Type B pancreatic cell (in vitro differentiated cells): ENCODE measurements at regions not wholly inside any gene's neighbourhood (a gene's known extent, or its start where the extent isn't known, plus 50 kb on each side); places are given as distances from the start of the nearest gene placed in this dataset.

Experiments
- DNase-seq: peaks from one replicate; pipeline ENCODE4 v3.0.0; 2021; ENCODE audit warnings: mixed read lengths; ENCODE audit not compliant: unreplicated experiment; ENCODE audit errors: extremely low spot score
- H3K27ac Mint-ChIP-seq: 2 replicates; pipeline ENCODE4 v1.8.0; 2021; ENCODE audit warnings: mild to moderate bottlenecking, mixed read lengths
- H3K27me3 Mint-ChIP-seq: 2 replicates; pipeline ENCODE4 v1.8.0; 2021; ENCODE audit warnings: mixed read lengths
- H3K36me3 Mint-ChIP-seq: 2 replicates; pipeline ENCODE4 v1.8.0; 2021; ENCODE audit warnings: mixed read lengths
- H3K4me1 Mint-ChIP-seq: one replicate; pipeline ENCODE4 v1.8.0; 2021; ENCODE audit warnings: mixed read lengths; ENCODE audit not compliant: unreplicated experiment
- H3K4me3 Mint-ChIP-seq: 2 replicates; pipeline ENCODE4 v1.8.0; 2021; ENCODE audit warnings: mild to moderate bottlenecking, mixed read lengths
- H3K9me3 Mint-ChIP-seq: 2 replicates; pipeline ENCODE4 v1.8.0; 2021; ENCODE audit warnings: mixed read lengths
- TF ChIP-seq, protein P1 (sequence below): fragments of 200-600 bp; sonication (generic); conservative IDR thresholded peaks from 2 replicates; pipeline ENCODE4 v1.5.0; 2021; ENCODE audit warnings: antibody characterized with exemption, mild to moderate bottlenecking

DNA sequence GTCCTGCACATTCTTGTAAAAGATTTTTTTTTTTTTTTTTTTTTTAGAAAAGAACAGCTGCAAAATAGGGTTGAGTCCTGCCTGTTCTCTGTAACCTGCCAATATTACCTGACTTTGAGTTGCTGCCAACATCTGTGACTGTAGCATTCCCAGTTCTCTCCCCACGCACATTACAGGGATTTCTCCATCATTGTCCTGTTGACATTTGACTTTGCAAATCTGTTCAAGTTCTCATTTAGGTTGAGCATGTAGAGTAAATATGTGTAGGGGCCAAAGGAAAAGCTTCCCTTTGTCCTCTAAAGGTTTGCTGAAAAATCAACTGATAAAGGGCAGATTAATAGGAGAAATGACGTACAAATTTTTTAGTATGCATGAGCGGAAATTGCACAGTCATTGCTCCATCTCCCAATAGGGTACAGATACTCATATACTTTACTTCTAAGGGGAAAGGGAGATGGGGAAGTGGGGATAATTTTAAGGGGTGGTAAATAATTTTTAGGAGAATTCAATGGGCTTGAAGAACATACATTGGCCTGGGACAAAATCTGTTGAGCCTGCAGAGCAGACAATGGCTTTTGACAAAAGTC is 385.5 kb downstream of the PIK3C3 start:
- TF ChIP-seq, protein P1, sequence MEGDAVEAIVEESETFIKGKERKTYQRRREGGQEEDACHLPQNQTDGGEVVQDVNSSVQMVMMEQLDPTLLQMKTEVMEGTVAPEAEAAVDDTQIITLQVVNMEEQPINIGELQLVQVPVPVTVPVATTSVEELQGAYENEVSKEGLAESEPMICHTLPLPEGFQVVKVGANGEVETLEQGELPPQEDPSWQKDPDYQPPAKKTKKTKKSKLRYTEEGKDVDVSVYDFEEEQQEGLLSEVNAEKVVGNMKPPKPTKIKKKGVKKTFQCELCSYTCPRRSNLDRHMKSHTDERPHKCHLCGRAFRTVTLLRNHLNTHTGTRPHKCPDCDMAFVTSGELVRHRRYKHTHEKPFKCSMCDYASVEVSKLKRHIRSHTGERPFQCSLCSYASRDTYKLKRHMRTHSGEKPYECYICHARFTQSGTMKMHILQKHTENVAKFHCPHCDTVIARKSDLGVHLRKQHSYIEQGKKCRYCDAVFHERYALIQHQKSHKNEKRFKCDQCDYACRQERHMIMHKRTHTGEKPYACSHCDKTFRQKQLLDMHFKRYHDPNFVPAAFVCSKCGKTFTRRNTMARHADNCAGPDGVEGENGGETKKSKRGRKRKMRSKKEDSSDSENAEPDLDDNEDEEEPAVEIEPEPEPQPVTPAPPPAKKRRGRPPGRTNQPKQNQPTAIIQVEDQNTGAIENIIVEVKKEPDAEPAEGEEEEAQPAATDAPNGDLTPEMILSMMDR = no peak
- peaks cover 10% of the 10 kb centered on the region for H3K36me3 Mint-ChIP-seq
- peaks cover 19% of the 10 kb centered on the region for H3K4me1 Mint-ChIP-seq
- no peak overlapping the region for H3K4me3 Mint-ChIP-seq
- no peaks in the 10 kb centered on the region for H3K27me3 Mint-ChIP-seq
- peaks cover 10% of the 10 kb centered on the region for H3K9me3 Mint-ChIP-seq
- H3K27ac Mint-ChIP-seq = no peak overlapping the region
- DNase-seq = no peak

DNA sequence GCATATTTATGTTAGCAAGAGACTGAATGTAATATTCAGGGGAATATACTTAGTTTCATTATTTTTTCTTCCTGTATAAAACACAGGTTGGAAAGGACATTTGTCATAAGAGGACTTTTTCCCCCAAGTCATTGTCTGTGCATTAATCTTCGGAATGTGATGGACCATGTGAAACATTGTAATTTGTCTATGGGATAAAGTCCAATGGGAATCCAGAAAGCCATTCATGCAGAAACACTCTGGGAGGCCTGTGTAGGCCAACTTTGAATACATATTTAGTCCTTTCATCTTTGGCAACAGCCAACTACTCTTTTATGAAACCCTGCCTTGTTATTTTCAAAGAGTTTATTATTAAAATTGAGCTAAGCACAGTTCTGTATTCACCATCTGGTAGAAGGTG is 386.4 kb downstream of the PIK3C3 start:
- TF ChIP-seq, protein P1 = no peak
- DNase-seq = no peak
- Mint-ChIP-seq H3K9me3 (peaks cover 7% of the 10 kb centered on the region), H3K4me3 (no peak overlapping the region), H3K4me1 (peaks cover 19% of the 10 kb centered on the region), H3K27ac (no peak overlapping the region), H3K27me3 (no peaks in the 10 kb centered on the region), H3K36me3 (peaks cover 7% of the 10 kb centered on the region)

DNA sequence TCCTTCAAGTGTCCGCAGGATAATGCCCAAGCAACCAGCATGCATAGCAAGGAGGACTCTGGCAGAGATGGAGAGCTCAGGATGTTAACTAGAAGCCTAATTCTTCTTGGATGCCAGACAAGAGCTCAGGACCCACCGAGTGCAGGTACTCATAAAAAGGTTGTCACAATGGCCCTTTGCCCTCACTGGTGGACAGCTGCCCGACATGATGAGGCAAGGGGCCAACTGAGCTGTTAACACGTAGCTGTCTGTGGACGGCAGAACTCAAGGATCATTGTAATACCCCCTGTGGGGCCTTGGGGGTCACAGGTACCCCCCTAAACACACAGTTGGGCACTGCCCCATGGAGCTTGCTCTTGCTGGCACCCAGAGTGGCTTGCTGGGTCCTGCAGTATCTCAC is 393.7 kb downstream of the PIK3C3 start:
- Mint-ChIP-seq H3K4me1 (peaks cover 4% of the 10 kb centered on the region), H3K36me3 (no peaks in the 10 kb centered on the region), H3K9me3 (peaks cover 3% of the 10 kb centered on the region), H3K27me3 (no peaks in the 10 kb centered on the region), H3K4me3 (no peak overlapping the region), H3K27ac (no peak overlapping the region)
- TF ChIP-seq, protein P1 = no peak
- DNase-seq = no peak

DNA sequence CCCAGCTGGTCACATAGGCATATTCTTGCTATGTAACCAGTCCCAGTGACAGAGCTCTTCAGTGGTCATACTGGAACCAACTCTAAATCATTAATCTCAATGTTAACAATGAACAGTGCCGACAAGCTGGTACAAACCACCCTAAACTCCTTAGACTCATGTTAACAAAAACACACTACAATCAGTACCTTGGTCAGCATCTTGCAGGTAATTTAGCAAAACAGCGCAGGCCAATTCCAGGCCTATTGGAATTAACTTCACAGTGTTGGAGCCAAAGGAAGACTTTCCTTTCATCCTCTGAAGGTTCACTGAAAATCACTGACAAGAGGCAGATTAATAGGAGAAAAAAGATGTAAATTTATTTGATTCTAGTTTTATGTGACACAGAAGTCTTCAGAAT is 396.4 kb downstream of the PIK3C3 start:
- Mint-ChIP-seq H3K4me3 (no peak overlapping the region), H3K9me3 (peaks cover 3% of the 10 kb centered on the region), H3K36me3 (no peaks in the 10 kb centered on the region), H3K27ac (no peak overlapping the region), H3K27me3 (no peaks in the 10 kb centered on the region), H3K4me1 (peaks cover 4% of the 10 kb centered on the region)
- TF ChIP-seq, protein P1 = no peak
- DNase-seq = no peak

DNA sequence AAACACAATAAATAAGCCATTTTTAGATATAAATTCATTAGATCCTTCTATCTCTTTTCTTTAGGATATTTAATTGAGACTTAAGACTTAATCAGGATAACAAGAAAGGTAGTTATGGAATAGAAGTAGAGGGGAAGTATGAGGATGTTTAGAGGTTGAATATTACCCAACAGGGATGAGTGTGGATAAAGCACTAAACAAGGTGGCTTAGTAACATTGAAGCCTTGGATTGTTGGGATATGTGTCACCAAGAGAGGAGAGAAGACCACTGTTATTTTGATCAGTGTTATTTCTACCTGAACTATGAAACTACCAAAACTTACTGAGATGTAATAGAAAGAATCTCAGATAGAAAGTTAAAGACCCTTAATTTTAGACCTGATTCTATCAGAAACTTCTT is 405.7 kb downstream of the PIK3C3 start:
- TF ChIP-seq, protein P1 = no peak
- Mint-ChIP-seq H3K4me3 (no peak overlapping the region), H3K36me3 (no peaks in the 10 kb centered on the region), H3K27me3 (peaks cover under 1% of the 10 kb centered on the region), H3K9me3 (no peaks in the 10 kb centered on the region), H3K27ac (no peak overlapping the region), H3K4me1 (peaks cover under 1% of the 10 kb centered on the region)
- no peak for DNase-seq
